ENCODE measurements at regions not wholly inside any gene's neighbourhood (a gene's known extent, or its start where the extent isn't known, plus 50 kb on each side); places are given as distances from the start of the nearest gene placed in this dataset.

- TF ChIP-seq ZNF331 (CRISPR knock-in tag; IDR thresholded peaks at IDR 0.05; ENCODE audit: low read depth): no peak
- no peak for TF ChIP-seq ZNF114 (CRISPR knock-in tag; IDR thresholded peaks at IDR 0.05)
- no peak for TF ChIP-seq EZH2 (IDR thresholded peaks at IDR 0.05; ENCODE audit: low read depth, unreplicated experiment)
- TF ChIP-seq EZH2phosphoT487 (IDR thresholded peaks at IDR 0.05; ENCODE audit: unreplicated experiment): no peak
- no peak for TF ChIP-seq NANOG (IDR thresholded peaks at IDR 0.05; ENCODE audit: borderline replicate concordance)
- TF ChIP-seq, protein P1, sequence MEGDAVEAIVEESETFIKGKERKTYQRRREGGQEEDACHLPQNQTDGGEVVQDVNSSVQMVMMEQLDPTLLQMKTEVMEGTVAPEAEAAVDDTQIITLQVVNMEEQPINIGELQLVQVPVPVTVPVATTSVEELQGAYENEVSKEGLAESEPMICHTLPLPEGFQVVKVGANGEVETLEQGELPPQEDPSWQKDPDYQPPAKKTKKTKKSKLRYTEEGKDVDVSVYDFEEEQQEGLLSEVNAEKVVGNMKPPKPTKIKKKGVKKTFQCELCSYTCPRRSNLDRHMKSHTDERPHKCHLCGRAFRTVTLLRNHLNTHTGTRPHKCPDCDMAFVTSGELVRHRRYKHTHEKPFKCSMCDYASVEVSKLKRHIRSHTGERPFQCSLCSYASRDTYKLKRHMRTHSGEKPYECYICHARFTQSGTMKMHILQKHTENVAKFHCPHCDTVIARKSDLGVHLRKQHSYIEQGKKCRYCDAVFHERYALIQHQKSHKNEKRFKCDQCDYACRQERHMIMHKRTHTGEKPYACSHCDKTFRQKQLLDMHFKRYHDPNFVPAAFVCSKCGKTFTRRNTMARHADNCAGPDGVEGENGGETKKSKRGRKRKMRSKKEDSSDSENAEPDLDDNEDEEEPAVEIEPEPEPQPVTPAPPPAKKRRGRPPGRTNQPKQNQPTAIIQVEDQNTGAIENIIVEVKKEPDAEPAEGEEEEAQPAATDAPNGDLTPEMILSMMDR (conservative IDR thresholded peaks at IDR 0.05; ENCODE audit: low read depth in 2 of 2): no peak
Observed at GRCh38 chr7:68485253-68485917, 1112.9 kb upstream of the AUTS2 start (continued).

DNA sequence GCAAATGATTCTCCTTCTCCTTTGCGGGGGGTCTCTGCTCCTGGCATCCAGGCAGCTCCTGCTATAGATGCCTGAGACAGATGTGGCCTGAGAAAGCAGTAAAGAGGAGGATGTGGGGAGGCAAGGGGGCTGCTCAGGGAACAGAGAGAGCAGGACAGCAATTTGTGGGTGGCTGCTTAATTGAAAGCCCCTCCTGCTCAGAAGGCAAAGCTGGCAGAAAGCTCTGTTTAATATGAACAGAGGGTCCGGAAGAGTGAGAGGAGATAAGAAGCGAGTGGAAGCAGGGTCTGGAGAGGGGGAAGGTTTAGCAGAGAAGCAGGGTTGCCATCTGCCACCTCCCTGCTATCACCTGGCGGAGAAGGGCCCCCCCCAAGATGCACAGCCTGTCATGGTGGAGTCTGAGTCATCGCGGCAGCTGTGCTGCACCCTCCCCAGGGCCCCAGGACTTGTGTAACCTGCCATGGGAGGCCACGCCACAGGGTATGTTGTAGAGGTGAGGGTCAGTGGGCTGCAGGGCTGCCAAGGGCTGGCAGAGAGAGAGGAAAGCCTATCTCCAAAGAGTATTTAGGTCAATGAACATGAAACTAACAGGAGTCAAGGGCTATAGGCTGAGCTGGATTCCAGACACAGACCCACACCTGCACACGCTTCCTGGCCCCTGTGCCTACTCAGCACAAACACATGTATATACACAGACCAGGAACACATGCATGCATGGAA, 1109.8 kb upstream of the AUTS2 start:
- Mint-ChIP-seq H3K27me3 (ENCODE audit: insufficient read depth, low read depth, poor library complexity) (no peaks in the 10 kb centered on the region), H3K27ac (no peak overlapping the region), H3K4me1 (no peaks in the 10 kb centered on the region), H3K36me3 (ENCODE audit: low read depth) (peaks cover 28% of the 10 kb centered on the region), H3K4me3 (no peak overlapping the region), H3K9me3 (peaks cover 40% of the 10 kb centered on the region)
- Histone ChIP-seq H3K9me2 (ENCODE audit: insufficient read depth) (no peaks in the 10 kb centered on the region), H3K79me2 (replicated peaks; ENCODE audit: insufficient read depth) (no peaks in the 10 kb centered on the region), H3K36me3 (ENCODE audit: insufficient read depth) (peaks cover 3% of the 10 kb centered on the region; the same call in 1 of the 2 replicates), H3K4me1 (ENCODE audit: insufficient read depth) (no peaks in the 10 kb centered on the region), H3K27ac (ENCODE audit: low read depth) (no peak overlapping the region), H3F3A (replicated peaks; ENCODE audit: low read depth) (no peaks in the 10 kb centered on the region), H3K4me2 (no peak overlapping the region), H4K20me1 (replicated peaks; ENCODE audit: insufficient read depth) (no peaks in the 10 kb centered on the region), H2AFZ (no peak overlapping the region), H3K4me3 (no peak overlapping the region), H3K27me3 (ENCODE audit: insufficient read depth) (no peaks in the 10 kb centered on the region)
- no peak for DNase-seq (ENCODE audit: low spot score)
- ATAC-seq: no peak
- TF ChIP-seq, protein P2, sequence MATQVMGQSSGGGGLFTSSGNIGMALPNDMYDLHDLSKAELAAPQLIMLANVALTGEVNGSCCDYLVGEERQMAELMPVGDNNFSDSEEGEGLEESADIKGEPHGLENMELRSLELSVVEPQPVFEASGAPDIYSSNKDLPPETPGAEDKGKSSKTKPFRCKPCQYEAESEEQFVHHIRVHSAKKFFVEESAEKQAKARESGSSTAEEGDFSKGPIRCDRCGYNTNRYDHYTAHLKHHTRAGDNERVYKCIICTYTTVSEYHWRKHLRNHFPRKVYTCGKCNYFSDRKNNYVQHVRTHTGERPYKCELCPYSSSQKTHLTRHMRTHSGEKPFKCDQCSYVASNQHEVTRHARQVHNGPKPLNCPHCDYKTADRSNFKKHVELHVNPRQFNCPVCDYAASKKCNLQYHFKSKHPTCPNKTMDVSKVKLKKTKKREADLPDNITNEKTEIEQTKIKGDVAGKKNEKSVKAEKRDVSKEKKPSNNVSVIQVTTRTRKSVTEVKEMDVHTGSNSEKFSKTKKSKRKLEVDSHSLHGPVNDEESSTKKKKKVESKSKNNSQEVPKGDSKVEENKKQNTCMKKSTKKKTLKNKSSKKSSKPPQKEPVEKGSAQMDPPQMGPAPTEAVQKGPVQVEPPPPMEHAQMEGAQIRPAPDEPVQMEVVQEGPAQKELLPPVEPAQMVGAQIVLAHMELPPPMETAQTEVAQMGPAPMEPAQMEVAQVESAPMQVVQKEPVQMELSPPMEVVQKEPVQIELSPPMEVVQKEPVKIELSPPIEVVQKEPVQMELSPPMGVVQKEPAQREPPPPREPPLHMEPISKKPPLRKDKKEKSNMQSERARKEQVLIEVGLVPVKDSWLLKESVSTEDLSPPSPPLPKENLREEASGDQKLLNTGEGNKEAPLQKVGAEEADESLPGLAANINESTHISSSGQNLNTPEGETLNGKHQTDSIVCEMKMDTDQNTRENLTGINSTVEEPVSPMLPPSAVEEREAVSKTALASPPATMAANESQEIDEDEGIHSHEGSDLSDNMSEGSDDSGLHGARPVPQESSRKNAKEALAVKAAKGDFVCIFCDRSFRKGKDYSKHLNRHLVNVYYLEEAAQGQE (IDR thresholded peaks at IDR 0.05; ENCODE audit: unreplicated experiment): no peak
